ENCODE measurements at regions not wholly inside any gene's neighbourhood (a gene's known extent, or its start where the extent isn't known, plus 50 kb on each side); places are given as distances from the start of the nearest gene placed in this dataset.

DNA sequence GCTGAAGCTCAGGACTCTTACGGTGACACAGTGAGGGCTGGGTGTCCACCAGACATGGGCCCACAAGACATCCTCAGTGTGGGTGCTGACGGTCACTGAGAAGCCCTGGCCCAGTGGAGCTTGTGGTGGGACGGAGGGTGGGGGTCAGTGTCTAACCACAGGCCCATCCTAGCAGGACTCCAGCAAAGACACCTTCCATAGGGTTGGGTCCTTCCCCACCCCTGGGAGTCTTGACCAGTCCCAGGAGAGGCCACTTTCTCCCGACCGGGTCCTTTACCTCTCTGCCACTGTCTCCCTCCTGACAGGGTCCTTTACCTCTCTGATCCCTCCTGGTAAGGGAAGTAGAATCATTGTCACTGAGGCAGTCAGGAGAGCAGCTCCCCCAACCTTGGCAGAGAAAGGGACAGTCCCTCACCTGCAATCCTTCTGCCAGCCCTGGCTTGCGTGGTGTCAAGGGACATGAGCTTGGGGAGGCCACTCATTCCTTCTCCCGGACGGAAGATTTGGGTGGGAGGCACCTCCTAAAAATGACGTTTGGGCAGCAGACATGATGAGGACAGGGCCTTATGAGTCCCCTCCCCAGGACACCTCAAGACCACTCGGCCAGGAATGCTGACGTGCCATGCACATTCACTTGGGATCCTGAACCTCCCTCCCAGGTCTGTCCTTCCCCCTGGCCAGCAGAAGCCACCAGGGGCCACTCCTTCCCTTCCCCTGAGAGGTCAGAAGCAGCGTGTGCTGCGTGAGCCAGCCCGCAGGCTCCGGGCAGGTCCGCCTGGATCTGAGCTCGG, 91.5 kb upstream of the FGF3 start:
- TF ChIP-seq, protein P1, sequence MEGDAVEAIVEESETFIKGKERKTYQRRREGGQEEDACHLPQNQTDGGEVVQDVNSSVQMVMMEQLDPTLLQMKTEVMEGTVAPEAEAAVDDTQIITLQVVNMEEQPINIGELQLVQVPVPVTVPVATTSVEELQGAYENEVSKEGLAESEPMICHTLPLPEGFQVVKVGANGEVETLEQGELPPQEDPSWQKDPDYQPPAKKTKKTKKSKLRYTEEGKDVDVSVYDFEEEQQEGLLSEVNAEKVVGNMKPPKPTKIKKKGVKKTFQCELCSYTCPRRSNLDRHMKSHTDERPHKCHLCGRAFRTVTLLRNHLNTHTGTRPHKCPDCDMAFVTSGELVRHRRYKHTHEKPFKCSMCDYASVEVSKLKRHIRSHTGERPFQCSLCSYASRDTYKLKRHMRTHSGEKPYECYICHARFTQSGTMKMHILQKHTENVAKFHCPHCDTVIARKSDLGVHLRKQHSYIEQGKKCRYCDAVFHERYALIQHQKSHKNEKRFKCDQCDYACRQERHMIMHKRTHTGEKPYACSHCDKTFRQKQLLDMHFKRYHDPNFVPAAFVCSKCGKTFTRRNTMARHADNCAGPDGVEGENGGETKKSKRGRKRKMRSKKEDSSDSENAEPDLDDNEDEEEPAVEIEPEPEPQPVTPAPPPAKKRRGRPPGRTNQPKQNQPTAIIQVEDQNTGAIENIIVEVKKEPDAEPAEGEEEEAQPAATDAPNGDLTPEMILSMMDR (IDR thresholded peaks at IDR 0.05), result no peak
- TF ChIP-seq EP300 (IDR thresholded peaks at IDR 0.05), result no peak
- TF ChIP-seq POLR2A (IDR thresholded peaks at IDR 0.05), result no peak

Measured in ovary (tissue), 3 donors.